PC-9 (cell line): ENCODE measurements at regions not wholly inside any gene's neighbourhood (a gene's known extent, or its start where the extent isn't known, plus 50 kb on each side); places are given as distances from the start of the nearest gene placed in this dataset.

Experiments used
- BruUV-seq: library from RNA; stranded (reverse); fragments of 400-500 nt; replicated peaks from 2 replicates; lab custom pipeline; 2021; lab: Mats Ljungman, UMichigan
- CTCF ChIA-PET: fragments of 300-600 bp; sonication (Branson Sonifier 250); formaldehyde crosslinking; loops from one replicate; lab custom pipeline; 2022; ENCODE audit warnings: antibody characterized with exemption; lab: Charles Lee
- POLR2A ChIA-PET: fragments of 300-600 bp; sonication (Branson Sonifier 250); formaldehyde crosslinking; loops from one replicate; lab custom pipeline; 2022; ENCODE audit warnings: antibody characterized with exemption; ENCODE audit not compliant: unreplicated experiment; lab: Charles Lee
- DNase-seq, 2 experiments: peaks; one replicate each; pipeline versions ENCODE4 v3.0.0 to v3.0.0-alpha.2; 2015 to 2022; ENCODE audit warnings: mixed read lengths in 1 of 2
- H2AFZ ChIP-seq: fragments of 200-600 bp; sonication (generic); 2 replicates; pipeline ENCODE4 v1.8.1; 2017; ENCODE audit warnings: antibody characterized with exemption
- H3F3A ChIP-seq: fragments of 200-600 bp; sonication (generic); 2 replicates; pipeline ENCODE4 v1.8.1; 2017; ENCODE audit warnings: antibody characterized with exemption, mild to moderate bottlenecking, low read depth; ENCODE audit not compliant: insufficient read depth
- H3K27ac ChIP-seq: fragments of 200-600 bp; sonication (generic); 2 replicates; pipeline ENCODE4 v1.6.1; 2016; ENCODE audit warnings: mixed run types
- H3K27me3 ChIP-seq: fragments of 200-600 bp; sonication (generic); 2 replicates; pipeline ENCODE4 v1.6.1; 2016; ENCODE audit warnings: low read depth, mixed run types; ENCODE audit not compliant: insufficient read depth
- H3K36me3 ChIP-seq: fragments of 200-600 bp; sonication (generic); 2 replicates; pipeline ENCODE4 v1.6.1; 2016; ENCODE audit warnings: low read depth, mixed run types
- H3K4me1 ChIP-seq: fragments of 200-600 bp; sonication (generic); replicated peaks from 2 replicates; pipeline ENCODE4 v1.6.1; 2016; ENCODE audit warnings: mixed run types; ENCODE audit not compliant: insufficient read depth
- H3K4me2 ChIP-seq: fragments of 200-600 bp; sonication (generic); 2 replicates; pipeline ENCODE4 v1.6.1; 2017; ENCODE audit warnings: mixed run types
- H3K4me3 ChIP-seq: fragments of 200-600 bp; sonication (generic); 2 replicates; pipeline ENCODE4 v1.6.1; 2016; ENCODE audit warnings: mixed run types
- H3K79me2 ChIP-seq: fragments of 200-600 bp; sonication (generic); 2 replicates; pipeline ENCODE4 v1.6.1; 2017; ENCODE audit warnings: low read depth, mixed run types
- H3K9me2 ChIP-seq: fragments of 200-600 bp; sonication (generic); 2 replicates; pipeline ENCODE4 v1.8.1; 2017; ENCODE audit warnings: mild to moderate bottlenecking; ENCODE audit not compliant: insufficient read depth
- H3K9me3 ChIP-seq: fragments of 200-600 bp; sonication (generic); 2 replicates; pipeline ENCODE4 v1.8.1; 2016; ENCODE audit warnings: low read depth; ENCODE audit not compliant: insufficient read depth
- H4K20me1 ChIP-seq: fragments of 200-600 bp; sonication (generic); 2 replicates; pipeline ENCODE4 v1.8.1; 2017; ENCODE audit not compliant: insufficient read depth
- CTCF ChIP-seq: fragments of 200-600 bp; sonication (generic); conservative IDR thresholded peaks from 2 replicates; pipeline ENCODE4 v1.6.1; 2017; ENCODE audit warnings: mixed run types, antibody characterized with exemption, mild to moderate bottlenecking, moderate library complexity
- EZH2 ChIP-seq: fragments of 200-600 bp; sonication (generic); IDR thresholded peaks from 2 replicates; pipeline ENCODE4 v1.8.0; 2017; ENCODE audit warnings: antibody characterized with exemption, low read depth
- intact Hi-C: fragments of 100-400 bp; cut with micrococcal nuclease; formaldehyde crosslinking; loops from one replicate; pipeline ENCODE4 v1.10.0; 2022; ENCODE audit not compliant: unreplicated experiment

- no peak overlapping the region for H2AFZ ChIP-seq
- H3K4me1 ChIP-seq: no peaks in the 10 kb centered on the region
- DNase-seq: no peak
- BruUV-seq: no TSS peak
- intact Hi-C loops: loop anchor here (10.0 kb wide), 1 partner anchor 1153 kb away; no protein-coding TSS in a partner anchor
- H3K36me3 ChIP-seq: no peaks in the 10 kb centered on the region
- no peaks in the 10 kb centered on the region for H3K27me3 ChIP-seq
- POLR2A ChIA-PET: interaction anchor here (0.7 kb wide), 1 partner anchor 381 kb away, joined by 4 read pairs; no protein-coding TSS in a partner anchor
- H3F3A ChIP-seq: no peaks in the 10 kb centered on the region
- H3K4me2 ChIP-seq: no peak overlapping the region
- TF ChIP-seq EZH2 (no peak), CTCF (no peak)
- CTCF ChIA-PET: no interaction called here
- no peaks in the 10 kb centered on the region for H4K20me1 ChIP-seq
- no peaks in the 10 kb centered on the region for H3K9me2 ChIP-seq
- no peak overlapping the region for H3K27ac ChIP-seq
- H3K4me3 ChIP-seq: no peak overlapping the region
- no peaks in the 10 kb centered on the region for H3K9me3 ChIP-seq
- H3K79me2 ChIP-seq: no peaks in the 10 kb centered on the region
Measured at GRCh38 chr21:15557925-15558324, 171.9 kb upstream of the USP25 start.

GRCh38 chr21:15558884-15559283 is 170.9 kb upstream of the USP25 start:
- H3K36me3 ChIP-seq: no peaks in the 10 kb centered on the region
- TF ChIP-seq EZH2: no peak
- no peak for TF ChIP-seq CTCF
- no TSS peak for BruUV-seq
- no peaks in the 10 kb centered on the region for H3K9me3 ChIP-seq
- no peaks in the 10 kb centered on the region for H4K20me1 ChIP-seq
- POLR2A ChIA-PET: interaction anchor here (0.7 kb wide), 1 partner anchor 382 kb away, joined by 4 read pairs; no protein-coding TSS in a partner anchor
- no peak overlapping the region for H2AFZ ChIP-seq
- no peaks in the 10 kb centered on the region for H3K79me2 ChIP-seq
- H3K27me3 ChIP-seq: no peaks in the 10 kb centered on the region
- H3K27ac ChIP-seq: no peak overlapping the region
- no peaks in the 10 kb centered on the region for H3K4me1 ChIP-seq
- intact Hi-C loops: loop anchor here (10.0 kb wide), 1 partner anchor 1154 kb away; no protein-coding TSS in a partner anchor
- no peak overlapping the region for H3K4me2 ChIP-seq
- CTCF ChIA-PET: no interaction called here
- no peaks in the 10 kb centered on the region for H3F3A ChIP-seq
- H3K4me3 ChIP-seq: no peak overlapping the region
- no peaks in the 10 kb centered on the region for H3K9me2 ChIP-seq
- no peak for DNase-seq

- H3F3A ChIP-seq: no peaks in the 10 kb centered on the region
- no peaks in the 10 kb centered on the region for H3K9me3 ChIP-seq
- intact Hi-C loops: loop anchor here (10.0 kb wide), 1 partner anchor 1155 kb away; no protein-coding TSS in a partner anchor
- H2AFZ ChIP-seq: no peak overlapping the region
- BruUV-seq: no TSS peak
- ChIA-PET CTCF (no interaction called here), POLR2A (no interaction called here)
- TF ChIP-seq CTCF (no peak), EZH2 (no peak)
- no peak overlapping the region for H3K27ac ChIP-seq
- no peaks in the 10 kb centered on the region for H3K27me3 ChIP-seq
- H3K9me2 ChIP-seq: no peaks in the 10 kb centered on the region
- no peaks in the 10 kb centered on the region for H3K79me2 ChIP-seq
- no peaks in the 10 kb centered on the region for H4K20me1 ChIP-seq
- no peak overlapping the region for H3K4me3 ChIP-seq
- no peak for DNase-seq
- H3K4me2 ChIP-seq: no peak overlapping the region
- no peaks in the 10 kb centered on the region for H3K36me3 ChIP-seq
- H3K4me1 ChIP-seq: no peaks in the 10 kb centered on the region
Measured at GRCh38 chr21:15559660-15560059, 170.1 kb upstream of the USP25 start.
